ENCODE measurements at regions not wholly inside any gene's neighbourhood (a gene's known extent, or its start where the extent isn't known, plus 50 kb on each side); places are given as distances from the start of the nearest gene placed in this dataset.

GRCh38 chr2:11984316-11985158 is 238.1 kb downstream of the LPIN1 start:
- H3K4me3 ChIP-seq: no peak overlapping the region
- no peak for FAIRE-seq
- no peaks in the 10 kb centered on the region for H3K9me3 ChIP-seq
- no peaks in the 10 kb centered on the region for H3K4me1 ChIP-seq
- no peak overlapping the region for H3K27ac ChIP-seq
- ChIA-PET CTCF (no interaction called here), POLR2A (no interaction called here)
- no peak overlapping the region for H3K4me2 ChIP-seq
- ATAC-seq: no peak
- DNase-seq (ENCODE audit: low read depth in 1 of 2, low spot score in 1 of 2): no peak
- 28% methylated on average over 18 of the region's 18 CpGs for WGBS (ENCODE audit: missing lambda C conversion rate)
- TF ChIP-seq E2F6 (IDR thresholded peaks at IDR 0.05; ENCODE audit: borderline replicate concordance, low read depth): no peak
- TF ChIP-seq CBX8 (IDR thresholded peaks at IDR 0.05): no peak
- TF ChIP-seq POLR2A (IDR thresholded peaks at IDR 0.05; ENCODE audit: low read length): no peak
- TF ChIP-seq POLR2AphosphoS2 (conservative IDR thresholded peaks at IDR 0.05; ENCODE audit: low read length): no peak
- no peak for TF ChIP-seq HOXB13 (CRISPR knock-in tag; IDR thresholded peaks at IDR 0.05; ENCODE audit: low read depth)
- TF ChIP-seq KDM5A (IDR thresholded peaks at IDR 0.05): no peak
- no peak for TF ChIP-seq ELK1 (IDR thresholded peaks at IDR 0.05; ENCODE audit: low read depth, low read length)
- TF ChIP-seq HDAC2 (IDR thresholded peaks at IDR 0.05): no peak
- no peak for TF ChIP-seq SREBF2 (IDR thresholded peaks at IDR 0.05)
- TF ChIP-seq MAZ (IDR thresholded peaks at IDR 0.05; ENCODE audit: borderline replicate concordance, low read depth, low read length): no peak
- TF ChIP-seq SMC3 (IDR thresholded peaks at IDR 0.05): no peak
- TF ChIP-seq CHD4 (IDR thresholded peaks at IDR 0.05; ENCODE audit: borderline replicate concordance): no peak
- no peak for TF ChIP-seq NFE2L2 (conservative IDR thresholded peaks at IDR 0.05; ENCODE audit: low read length)

GRCh38 chr2:11985817-11986566 is 239.6 kb downstream of the LPIN1 start:
- 27% methylated on average over 4 of the region's 4 CpGs for WGBS (ENCODE audit: missing lambda C conversion rate)
- POLR2A ChIA-PET: no interaction called here
- Histone ChIP-seq H3K4me1 (no peaks in the 10 kb centered on the region), H3K4me3 (no peak overlapping the region), H3K9me3 (no peaks in the 10 kb centered on the region), H3K4me2 (no peak overlapping the region), H3K27ac (no peak overlapping the region)
- no peak for ATAC-seq
- FAIRE-seq: no peak
- no peak for DNase-seq (ENCODE audit: low read depth in 1 of 2, low spot score in 1 of 2)
- TF ChIP-seq FOSB (CRISPR knock-in tag; IDR thresholded peaks at IDR 0.05): no peak
- TF ChIP-seq NPAS2 (CRISPR knock-in tag; IDR thresholded peaks at IDR 0.05; ENCODE audit: borderline replicate concordance): no peak
- TF ChIP-seq POLR2A (IDR thresholded peaks at IDR 0.05; ENCODE audit: low read length): no peak
- no peak for TF ChIP-seq BHLHE40 (IDR thresholded peaks at IDR 0.05; ENCODE audit: low read depth, low read length)
- TF ChIP-seq EP300 (IDR thresholded peaks at IDR 0.05): no peak
- TF ChIP-seq MYC (IDR thresholded peaks at IDR 0.05; ENCODE audit: borderline replicate concordance, low read length): no peak
- no peak for TF ChIP-seq E2F6 (IDR thresholded peaks at IDR 0.05; ENCODE audit: borderline replicate concordance, low read depth)
- no peak for TF ChIP-seq JUN (IDR thresholded peaks at IDR 0.05)
- no peak for TF ChIP-seq ELK1 (IDR thresholded peaks at IDR 0.05; ENCODE audit: low read depth, low read length)
- TF ChIP-seq CBX8 (IDR thresholded peaks at IDR 0.05): no peak
- TF ChIP-seq BCL3 (IDR thresholded peaks at IDR 0.05): no peak
- no peak for TF ChIP-seq HMGXB4 (CRISPR knock-in tag; IDR thresholded peaks at IDR 0.05; ENCODE audit: borderline replicate concordance)
- TF ChIP-seq GATA3 (IDR thresholded peaks at IDR 0.05; ENCODE audit: borderline replicate concordance): no peak
- CTCF ChIA-PET: interaction anchor here (1.2 kb wide), 1 partner anchor 200 kb away, joined by 3 read pairs; no protein-coding TSS in a partner anchor

Measured in A549 (cell line).